ENCODE measurements at regions not wholly inside any gene's neighbourhood (a gene's known extent, or its start where the extent isn't known, plus 50 kb on each side); places are given as distances from the start of the nearest gene placed in this dataset.

GRCh38 chr6:55654445-55654844 is 75.5 kb upstream of the HMGCLL1 start:
- no peak for TF ChIP-seq CTCF (IDR thresholded peaks at IDR 0.05)
- TF ChIP-seq POLR2A (IDR thresholded peaks at IDR 0.05), result no peak

Measured in tibial nerve (tissue), 3 donors.